ENCODE measurements at regions not wholly inside any gene's neighbourhood (a gene's known extent, or its start where the extent isn't known, plus 50 kb on each side); places are given as distances from the start of the nearest gene placed in this dataset.

- TF ChIP-seq, protein P1, sequence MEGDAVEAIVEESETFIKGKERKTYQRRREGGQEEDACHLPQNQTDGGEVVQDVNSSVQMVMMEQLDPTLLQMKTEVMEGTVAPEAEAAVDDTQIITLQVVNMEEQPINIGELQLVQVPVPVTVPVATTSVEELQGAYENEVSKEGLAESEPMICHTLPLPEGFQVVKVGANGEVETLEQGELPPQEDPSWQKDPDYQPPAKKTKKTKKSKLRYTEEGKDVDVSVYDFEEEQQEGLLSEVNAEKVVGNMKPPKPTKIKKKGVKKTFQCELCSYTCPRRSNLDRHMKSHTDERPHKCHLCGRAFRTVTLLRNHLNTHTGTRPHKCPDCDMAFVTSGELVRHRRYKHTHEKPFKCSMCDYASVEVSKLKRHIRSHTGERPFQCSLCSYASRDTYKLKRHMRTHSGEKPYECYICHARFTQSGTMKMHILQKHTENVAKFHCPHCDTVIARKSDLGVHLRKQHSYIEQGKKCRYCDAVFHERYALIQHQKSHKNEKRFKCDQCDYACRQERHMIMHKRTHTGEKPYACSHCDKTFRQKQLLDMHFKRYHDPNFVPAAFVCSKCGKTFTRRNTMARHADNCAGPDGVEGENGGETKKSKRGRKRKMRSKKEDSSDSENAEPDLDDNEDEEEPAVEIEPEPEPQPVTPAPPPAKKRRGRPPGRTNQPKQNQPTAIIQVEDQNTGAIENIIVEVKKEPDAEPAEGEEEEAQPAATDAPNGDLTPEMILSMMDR (conservative IDR thresholded peaks at IDR 0.05): no peak
- no peak for TF ChIP-seq ZFX (IDR thresholded peaks at IDR 0.05)
These were observed 169.8 kb downstream of the ERMARD start for GRCh38 chr6:169921217-169921616.

All from C4-2B (cell line).